ENCODE measurements at regions not wholly inside any gene's neighbourhood (a gene's known extent, or its start where the extent isn't known, plus 50 kb on each side); places are given as distances from the start of the nearest gene placed in this dataset.

GRCh38 chr22:48955351-48956311 lies 872.0 kb downstream of the BRD1 start:
- TF ChIP-seq EZH2 (IDR thresholded peaks at IDR 0.05) (no peak), POLR2AphosphoS5 (IDR thresholded peaks at IDR 0.05; ENCODE audit: borderline replicate concordance, low read depth, low read length) (no peak), FOXP2 (optimal IDR thresholded peaks at IDR 0.05; ENCODE audit: control extremely low read depth, extremely low read length, insufficient read depth) (no peak)
